ENCODE measurements at regions not wholly inside any gene's neighbourhood (a gene's known extent, or its start where the extent isn't known, plus 50 kb on each side); places are given as distances from the start of the nearest gene placed in this dataset.

DNA sequence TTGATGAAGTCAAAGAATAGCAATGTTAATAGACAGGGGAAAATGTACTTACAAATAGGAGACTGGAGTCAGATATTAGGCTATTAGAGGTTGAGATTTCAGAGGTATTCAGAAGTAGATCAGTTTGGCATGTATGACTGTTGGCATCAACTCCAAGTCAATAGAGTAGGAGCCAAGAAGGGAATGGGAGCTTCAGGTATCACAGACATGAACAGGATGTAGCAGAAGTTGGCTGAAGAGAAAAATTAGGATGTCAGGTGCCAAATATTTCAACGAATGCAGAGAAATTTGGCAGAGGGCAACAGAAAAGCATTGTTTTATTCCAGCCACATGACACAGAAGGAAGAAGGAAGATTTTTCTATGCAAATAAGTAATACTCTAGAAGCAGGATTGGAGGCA lies 69.7 kb downstream of the GLYATL1 start:
- no peak for TF ChIP-seq EZH2phosphoT487 (IDR thresholded peaks at IDR 0.05; ENCODE audit: borderline replicate concordance, low read length)
- TF ChIP-seq, protein P1, sequence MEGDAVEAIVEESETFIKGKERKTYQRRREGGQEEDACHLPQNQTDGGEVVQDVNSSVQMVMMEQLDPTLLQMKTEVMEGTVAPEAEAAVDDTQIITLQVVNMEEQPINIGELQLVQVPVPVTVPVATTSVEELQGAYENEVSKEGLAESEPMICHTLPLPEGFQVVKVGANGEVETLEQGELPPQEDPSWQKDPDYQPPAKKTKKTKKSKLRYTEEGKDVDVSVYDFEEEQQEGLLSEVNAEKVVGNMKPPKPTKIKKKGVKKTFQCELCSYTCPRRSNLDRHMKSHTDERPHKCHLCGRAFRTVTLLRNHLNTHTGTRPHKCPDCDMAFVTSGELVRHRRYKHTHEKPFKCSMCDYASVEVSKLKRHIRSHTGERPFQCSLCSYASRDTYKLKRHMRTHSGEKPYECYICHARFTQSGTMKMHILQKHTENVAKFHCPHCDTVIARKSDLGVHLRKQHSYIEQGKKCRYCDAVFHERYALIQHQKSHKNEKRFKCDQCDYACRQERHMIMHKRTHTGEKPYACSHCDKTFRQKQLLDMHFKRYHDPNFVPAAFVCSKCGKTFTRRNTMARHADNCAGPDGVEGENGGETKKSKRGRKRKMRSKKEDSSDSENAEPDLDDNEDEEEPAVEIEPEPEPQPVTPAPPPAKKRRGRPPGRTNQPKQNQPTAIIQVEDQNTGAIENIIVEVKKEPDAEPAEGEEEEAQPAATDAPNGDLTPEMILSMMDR (IDR thresholded peaks at IDR 0.05; ENCODE audit: low read depth, low read length, poor library complexity, severe bottlenecking) = no peak

Data from DOHH2 (cell line).